ENCODE measurements at regions not wholly inside any gene's neighbourhood (a gene's known extent, or its start where the extent isn't known, plus 50 kb on each side); places are given as distances from the start of the nearest gene placed in this dataset.

- TF ChIP-seq CTCF (IDR thresholded peaks at IDR 0.05) (no peak), POLR2AphosphoS5 (IDR thresholded peaks at IDR 0.05; ENCODE audit: low read depth, low read length) (no peak), REST (IDR thresholded peaks at IDR 0.05; ENCODE audit: insufficient read depth in 1 of 2, low read depth in 2 of 2, low read length in 1 of 2) (no peak), TCF7L2 (IDR thresholded peaks at IDR 0.05; ENCODE audit: low read depth, low read length) (no peak), SIN3A (IDR thresholded peaks at IDR 0.05; ENCODE audit: borderline replicate concordance, insufficient read depth, low read depth, low read length) (no peak)
Observed at GRCh38 chr10:29067628-29068027, 221.2 kb upstream of the LYZL1 start.

Data from Panc1 (cell line).